Tibial nerve (tissue), 3 donors: ENCODE measurements at regions not wholly inside any gene's neighbourhood (a gene's known extent, or its start where the extent isn't known, plus 50 kb on each side); places are given as distances from the start of the nearest gene placed in this dataset.

Experiments
- CTCF ChIP-seq, 5 experiments: fragments of 200-600 bp in 3 of 5; fragments of 450-650 bp in 2 of 5; sonication (generic) in 3 of 5; IDR thresholded peaks; one replicate each; pipeline ENCODE4 v1.5.1; 2016 to 2019; ENCODE audit warnings: antibody characterized with exemption in 5 of 5, mild to moderate bottlenecking in 3 of 5, moderate library complexity in 2 of 5
- POLR2A ChIP-seq, 2 donors: fragments of 450-650 bp; IDR thresholded peaks; one replicate each; pipeline ENCODE4 v1.6.1; 2017; ENCODE audit warnings: antibody characterized with exemption in 2 of 2, mild to moderate bottlenecking in 2 of 2, moderate library complexity in 2 of 2

DNA sequence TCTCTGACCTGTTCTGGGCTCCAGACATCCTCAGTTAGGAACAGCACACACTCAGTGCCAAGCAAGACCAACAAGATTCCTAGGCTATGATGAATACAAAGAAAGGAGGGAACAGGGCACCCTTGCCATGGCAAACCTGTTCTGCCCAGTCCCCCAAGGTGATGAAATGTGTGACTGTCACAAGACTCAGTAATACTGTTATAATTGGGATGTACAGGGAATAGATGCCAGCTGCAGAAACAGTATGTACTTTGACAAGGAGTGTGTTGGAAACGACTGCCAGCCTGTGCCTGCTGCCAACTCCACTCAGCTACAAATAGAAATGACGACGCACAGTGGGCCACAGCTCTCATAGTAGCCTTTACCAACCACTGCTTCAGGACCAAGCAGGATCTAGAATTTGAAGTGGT, 453.0 kb downstream of the EFNA5 start:
- TF ChIP-seq CTCF (IDR thresholded peaks at IDR 0.05) (no peak), POLR2A (IDR thresholded peaks at IDR 0.05) (no peak)
